Stimulated activated CD4-positive, alpha-beta T cell treated with anti-CD3 and anti-CD28 coated beads, Interleukin-12 subunit alpha, Interleukin-12 subunit beta, amount 100 ng/mL, for 4 hours (primary cell): ENCODE measurements at regions not wholly inside any gene's neighbourhood (a gene's known extent, or its start where the extent isn't known, plus 50 kb on each side); places are given as distances from the start of the nearest gene placed in this dataset.
"Not testable (repeated sequence)": the region's sequence is repeated elsewhere in the genome, so short reads cannot be mapped to it uniquely, and the experiment has no call there.

Experiments used
- DNase-seq: peaks from one replicate; pipeline ENCODE4 v3.0.0-alpha.2; 2020

DNA sequence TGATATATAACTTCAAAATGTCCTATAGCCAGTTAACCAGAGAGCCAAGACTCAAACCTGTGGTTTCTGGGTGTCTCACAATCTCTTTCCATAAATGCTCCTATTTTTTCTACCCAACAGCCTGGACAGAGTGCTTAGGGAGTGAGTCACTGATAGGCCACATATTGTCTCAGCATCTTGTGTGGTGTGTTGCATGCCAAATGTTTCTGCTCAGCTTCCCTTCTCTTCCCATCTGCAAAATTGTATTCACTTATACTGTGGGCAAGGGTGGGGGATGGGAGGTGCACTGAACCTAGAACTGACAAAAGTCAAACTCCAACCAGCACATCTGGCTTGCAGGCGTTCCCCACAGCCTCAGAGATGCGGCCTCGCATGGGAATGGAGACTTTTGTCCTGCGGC is 123.3 kb downstream of the KCNA5 start:
- DNase-seq, result no peak

DNA sequence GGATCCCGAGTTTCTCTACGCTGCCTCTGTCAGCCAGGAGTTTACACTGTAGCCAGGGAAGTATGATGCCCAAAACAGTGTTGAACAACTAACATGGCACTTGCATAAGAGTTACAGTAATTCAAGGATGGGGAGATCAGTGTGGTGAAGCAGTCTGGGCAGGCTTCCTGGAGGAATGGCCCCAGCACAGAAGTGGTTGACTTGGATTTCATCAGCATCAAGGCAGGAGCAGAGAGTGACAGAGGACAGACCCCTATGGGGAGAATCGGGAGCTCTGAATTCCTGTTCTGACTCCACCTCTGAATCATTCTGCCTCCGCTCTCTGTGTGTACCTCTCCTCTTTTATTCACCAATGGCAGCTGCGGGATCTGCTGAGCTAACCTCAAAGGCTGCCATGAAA is 124.5 kb downstream of the KCNA5 start:
- no peak for DNase-seq

DNA sequence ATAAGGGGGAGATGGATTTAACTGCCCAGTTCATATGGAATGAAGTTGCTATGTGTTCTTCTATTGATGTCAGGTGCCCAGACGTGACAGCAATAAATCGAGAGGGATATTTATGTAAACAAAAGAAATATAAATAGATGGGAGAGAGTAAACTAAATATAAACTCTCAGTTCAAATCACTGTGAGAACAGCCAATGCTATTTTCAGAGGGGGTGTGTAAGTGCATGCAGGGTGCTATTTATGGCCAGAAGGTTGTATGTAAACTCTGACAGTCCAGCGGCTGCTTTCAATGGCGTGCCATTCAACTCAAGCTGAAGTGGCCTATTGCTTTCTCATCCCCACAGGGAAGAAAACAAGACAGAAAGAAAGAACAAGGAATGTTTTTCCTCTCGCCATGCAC is 127.2 kb downstream of the KCNA5 start:
- DNase-seq, result no peak

DNA sequence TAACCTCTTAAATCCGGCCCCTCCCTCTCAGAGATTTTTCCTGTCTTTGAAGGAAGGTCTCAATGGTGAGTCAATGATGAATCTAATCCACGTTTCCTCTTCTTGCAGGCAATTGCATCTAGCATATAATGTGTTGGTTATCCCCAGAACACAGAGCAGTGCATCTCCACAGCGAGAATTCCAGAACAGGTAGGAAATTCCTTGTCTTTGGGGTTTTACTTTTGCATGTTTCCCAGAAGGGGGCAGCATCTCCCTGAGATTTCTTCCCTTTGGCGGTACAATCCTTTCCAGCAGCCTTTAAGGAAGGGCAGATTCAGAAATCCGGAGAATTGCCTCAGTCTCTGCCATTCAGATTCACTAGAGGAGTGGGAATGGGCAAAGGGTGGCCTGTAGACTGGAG is 128.0 kb downstream of the KCNA5 start:
- no peak for DNase-seq

DNA sequence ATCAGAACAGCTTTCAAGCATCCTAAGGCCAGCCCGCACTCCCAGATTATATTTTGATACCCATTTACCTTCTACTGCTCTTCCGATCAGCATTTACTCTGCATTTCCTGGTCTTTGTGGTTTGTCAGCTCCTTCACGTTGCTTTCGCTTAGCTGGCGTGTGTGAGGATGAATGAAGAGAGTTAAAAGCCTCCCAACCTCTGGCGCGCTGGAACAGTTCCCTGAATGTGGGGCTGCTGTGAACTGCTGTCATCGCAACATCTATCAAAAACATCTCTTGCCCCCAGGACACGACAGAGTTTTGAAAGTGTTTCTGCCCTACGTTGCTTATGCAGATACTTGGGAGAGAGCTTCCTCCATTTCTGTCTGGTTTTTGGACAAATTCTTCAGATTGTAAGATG is 129.2 kb downstream of the KCNA5 start:
- DNase-seq, result no peak

DNA sequence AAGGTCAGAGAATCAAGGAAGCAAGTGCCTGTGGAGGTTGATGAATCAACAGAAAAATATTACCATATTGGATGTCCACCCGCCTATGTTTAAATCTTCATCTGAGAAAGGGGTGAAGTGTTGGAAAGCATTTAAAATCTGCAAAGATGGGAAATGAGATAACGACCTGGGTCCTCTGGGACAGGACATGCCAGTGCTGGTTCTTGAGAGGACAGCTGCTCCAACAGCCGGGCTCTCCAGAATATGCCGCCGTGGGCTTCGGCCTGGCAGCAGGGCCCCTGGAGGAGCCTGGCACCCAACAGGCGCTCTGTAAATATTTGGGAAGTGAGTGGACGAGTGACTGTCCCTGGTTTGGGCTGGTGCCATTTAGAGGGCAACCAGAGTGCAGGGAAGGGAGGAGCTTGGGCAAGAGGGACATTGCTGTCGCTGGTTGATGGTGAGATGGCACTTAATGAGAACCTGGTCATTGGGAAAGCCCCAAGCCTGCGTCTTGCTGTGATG is 129.9 kb downstream of the KCNA5 start:
- DNase-seq, result no peak

DNA sequence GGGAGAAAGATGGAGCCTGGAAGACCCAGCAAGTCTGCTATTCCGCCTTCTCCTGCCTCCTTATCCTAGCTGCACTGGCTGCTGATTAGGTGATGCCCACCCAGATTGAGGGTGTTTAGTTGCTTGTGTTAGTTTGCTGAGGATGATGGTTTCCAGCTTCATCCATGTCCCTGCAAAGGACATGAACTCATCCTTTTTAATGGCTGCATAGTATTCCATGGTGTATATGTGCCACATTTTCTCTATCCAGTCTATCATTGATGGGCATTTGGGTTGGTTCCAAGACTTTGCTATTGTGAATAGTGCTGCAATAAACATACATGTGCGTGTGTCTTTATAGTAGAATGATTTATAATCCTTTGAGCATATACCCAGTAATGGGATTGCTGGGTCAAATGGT is 131.7 kb downstream of the KCNA5 start:
- not testable (repeated sequence) for DNase-seq

DNA sequence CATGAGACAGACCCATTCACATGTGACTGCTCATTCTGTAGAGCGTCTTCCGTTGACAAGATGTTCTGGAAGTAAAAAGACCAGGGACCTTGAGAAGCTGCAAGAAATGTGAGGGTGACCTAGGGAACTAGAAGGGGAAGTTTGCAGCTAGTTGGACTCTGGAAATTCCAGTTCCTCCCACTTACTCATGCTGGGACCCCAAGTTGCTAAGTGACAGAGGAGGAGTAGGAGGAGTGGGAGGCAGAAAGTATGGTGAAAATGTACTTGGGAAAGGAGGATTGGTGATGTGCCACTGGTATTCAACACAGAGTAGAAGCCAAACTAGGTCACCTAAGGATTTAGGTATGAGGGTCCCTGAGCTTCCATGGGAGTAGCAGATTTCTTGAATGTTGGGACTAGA is 132.4 kb downstream of the KCNA5 start:
- DNase-seq, result no peak

DNA sequence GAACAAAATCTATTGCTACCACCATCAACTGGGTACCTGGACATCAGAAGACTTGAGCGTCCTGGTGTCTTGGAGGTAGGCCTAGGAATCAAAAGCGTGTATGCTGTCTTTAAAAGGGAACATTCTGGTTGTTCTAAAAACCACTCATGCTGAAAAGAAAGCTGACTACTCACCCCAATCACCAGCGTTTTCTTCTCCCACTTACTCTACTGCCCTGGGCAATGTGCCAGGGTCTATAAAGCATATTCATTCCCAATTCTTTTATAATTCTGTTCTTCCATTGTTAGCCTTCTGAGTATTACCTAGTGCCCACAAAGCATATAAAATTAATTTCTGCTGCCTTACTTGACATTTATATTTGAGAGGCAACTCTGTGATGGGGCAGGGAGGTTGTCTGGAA is 133.4 kb downstream of the KCNA5 start:
- DNase-seq, result no peak

DNA sequence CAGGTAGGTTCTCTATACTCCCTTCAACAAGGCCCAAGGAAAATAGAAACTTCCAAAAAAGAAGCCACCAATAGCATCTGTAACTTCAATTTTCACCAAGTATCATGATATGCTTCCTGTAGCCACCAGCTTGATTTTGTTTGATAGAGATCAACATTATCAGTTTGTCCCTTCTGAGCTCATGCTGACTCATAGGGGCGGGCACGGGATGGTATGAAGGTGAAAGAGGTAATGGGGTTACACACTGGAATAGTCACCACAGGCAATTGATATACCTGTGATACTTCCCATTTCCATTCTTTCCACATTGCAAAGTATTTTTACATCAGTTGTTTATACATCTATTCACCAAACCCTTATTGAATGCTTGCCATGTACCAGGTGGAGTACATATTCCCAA is 134.1 kb downstream of the KCNA5 start:
- no peak for DNase-seq

DNA sequence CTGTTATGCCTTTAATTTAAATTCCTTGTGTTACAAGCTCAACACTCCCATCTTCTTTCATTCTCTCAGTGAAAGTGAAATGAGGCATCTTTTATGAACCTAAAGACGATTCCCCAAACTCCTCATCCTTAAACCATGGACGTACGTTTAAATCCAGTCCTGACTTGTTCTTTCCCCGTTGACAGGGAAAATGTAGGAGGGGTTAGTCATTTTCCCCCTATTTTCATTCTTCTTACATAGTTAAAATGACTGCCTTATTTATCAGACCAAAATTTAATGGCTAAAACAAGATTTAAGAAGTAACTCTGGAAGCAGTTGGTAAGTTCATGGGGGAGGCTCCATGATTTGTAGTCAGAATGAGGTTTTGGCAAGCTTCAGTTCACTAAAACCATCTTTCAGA is 134.9 kb downstream of the KCNA5 start:
- DNase-seq, result no peak

DNA sequence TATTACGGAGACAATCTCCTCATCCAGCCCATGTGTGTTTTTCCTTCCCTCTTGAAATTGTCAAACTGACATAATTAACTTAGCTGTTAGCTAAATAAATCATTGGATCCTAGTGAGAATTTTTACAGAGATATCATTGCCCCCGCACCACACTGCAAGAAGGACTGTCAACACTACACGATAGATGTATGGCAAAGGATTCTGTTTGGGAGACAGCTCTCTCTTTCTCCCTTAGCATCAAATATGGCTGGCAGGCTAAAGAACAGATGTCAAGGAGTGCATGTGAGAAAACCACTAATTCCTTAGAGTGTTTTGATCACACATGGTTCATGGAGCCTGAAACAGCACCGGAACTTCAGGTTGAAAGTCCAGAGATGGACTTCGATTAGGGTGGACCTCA is 136.8 kb downstream of the KCNA5 start:
- DNase-seq, result no peak

DNA sequence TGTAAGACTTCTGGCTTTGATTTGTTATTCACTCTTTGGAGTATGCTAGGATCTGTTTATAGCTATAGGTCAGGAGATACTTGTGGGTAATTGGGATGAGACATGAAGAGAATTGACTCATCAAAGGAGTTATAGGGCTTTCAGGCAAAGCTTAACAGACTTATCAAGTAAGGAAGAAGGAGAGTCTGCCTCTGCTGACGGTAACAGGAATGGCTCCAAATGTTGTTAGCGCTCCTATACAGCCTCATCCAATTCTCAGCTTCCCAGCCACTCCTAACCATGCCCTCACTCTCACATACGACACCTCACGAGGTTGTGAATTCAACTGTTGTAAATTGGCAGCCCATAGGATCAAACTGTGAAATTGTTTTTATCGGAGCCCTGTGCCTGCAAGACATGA is 140.5 kb downstream of the KCNA5 start:
- no peak for DNase-seq

DNA sequence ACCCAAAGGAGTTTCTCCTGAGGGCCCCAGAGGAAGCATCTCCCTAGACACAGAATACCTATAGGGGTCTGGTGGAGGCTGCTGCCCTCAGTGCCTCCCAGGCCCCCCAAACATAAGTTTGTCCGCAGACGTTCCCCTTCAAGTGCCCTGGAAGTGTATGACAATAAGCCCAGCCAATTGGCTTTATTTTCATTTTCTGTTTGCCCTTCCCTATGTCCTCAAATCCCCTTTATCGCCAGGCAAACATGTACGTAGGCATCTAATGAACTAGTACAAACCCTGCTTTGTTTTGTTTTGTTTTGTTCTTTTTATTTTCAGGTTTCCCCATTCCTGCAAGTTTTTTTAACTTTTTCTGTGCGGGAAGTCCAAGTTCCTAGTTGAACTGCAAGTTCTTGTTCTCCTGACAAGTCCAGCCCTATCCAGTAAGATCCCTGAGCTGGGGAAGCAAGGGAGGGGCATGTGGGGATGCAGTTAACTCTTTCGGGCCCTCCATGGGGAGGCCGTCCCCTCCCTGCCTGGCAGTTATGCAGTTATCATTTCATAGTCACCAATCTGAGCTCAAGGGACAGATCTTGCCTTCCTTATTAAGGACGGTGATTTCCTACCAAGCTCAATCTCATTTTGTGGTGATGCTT is 141.9 kb downstream of the KCNA5 start:
- DNase-seq, result no peak

DNA sequence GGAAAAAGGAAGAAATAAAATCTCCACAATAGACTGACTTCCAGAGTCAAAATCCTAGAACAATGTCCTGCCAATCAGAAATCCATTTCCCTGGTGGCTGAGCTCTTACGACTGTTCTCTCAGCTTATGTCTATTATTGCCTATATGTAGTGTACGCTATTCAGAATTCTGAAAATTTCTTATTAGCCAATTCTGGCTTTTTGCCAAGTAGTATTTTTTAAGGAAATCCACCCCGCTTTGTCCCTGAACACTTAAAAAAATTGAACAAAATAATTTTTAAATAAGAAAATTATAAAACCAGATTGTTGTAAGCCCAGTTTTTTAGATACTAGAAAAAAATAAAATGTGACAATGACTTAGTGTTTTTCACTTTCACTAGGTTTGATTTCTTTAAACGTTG is 143.0 kb downstream of the KCNA5 start:
- DNase-seq, result no peak

DNA sequence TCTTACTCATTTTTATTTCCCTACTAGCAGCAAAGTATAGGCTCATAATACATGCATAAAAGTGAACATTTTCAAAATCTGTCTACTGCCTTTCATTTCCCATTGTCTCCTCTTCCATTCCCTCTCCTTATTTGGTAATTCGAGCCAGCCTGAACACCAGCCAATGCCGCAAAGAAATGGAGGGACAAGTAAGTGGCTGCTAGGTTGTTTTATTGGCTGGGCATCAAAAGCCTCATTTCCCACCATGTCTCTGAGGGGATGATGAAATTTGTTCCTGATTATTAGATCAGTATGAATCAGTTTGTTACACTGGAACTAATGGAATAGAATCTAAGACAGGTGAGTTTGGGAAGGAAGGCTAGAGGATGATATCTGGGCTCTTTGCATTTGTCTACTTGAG is 143.5 kb downstream of the KCNA5 start:
- no peak for DNase-seq

DNA sequence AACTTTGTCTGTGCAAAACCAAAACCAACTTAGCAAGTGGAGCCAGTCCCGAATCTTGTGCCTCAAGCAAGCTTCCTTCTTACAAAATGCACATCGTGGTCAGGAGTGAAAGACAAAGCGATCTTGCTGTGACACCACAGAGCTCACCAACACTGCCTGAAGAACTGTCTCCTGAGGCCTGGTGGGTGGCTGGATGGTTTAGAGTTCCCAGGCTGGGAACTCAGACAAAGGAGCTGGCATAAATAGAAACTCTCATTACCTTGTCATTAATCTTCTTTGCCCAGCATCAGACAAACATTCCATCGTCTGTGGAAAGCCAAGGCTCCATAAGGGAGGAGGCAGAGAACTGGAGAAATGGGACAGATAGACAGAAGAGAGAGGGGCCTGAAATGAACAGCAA is 144.8 kb downstream of the KCNA5 start:
- DNase-seq, result no peak

DNA sequence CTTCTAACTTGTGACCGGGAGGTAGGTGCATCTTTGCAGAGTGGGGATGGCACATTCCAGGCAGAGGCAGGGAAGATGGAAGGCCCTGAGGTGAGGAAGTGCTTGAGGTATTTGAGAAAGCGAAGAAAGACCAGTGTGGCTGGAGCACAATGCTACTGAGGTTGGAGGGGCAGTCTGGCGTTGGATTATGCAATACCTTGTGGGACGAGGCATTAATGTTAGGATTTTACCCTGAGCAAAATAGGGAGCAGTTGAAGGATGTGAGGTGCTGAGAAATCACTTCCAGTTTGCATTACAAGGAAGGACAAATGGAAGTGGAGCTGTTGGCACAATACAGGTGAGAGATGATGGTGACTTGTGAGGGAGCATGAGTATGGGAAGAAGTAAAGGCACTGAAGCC is 145.5 kb downstream of the KCNA5 start:
- no peak for DNase-seq

DNA sequence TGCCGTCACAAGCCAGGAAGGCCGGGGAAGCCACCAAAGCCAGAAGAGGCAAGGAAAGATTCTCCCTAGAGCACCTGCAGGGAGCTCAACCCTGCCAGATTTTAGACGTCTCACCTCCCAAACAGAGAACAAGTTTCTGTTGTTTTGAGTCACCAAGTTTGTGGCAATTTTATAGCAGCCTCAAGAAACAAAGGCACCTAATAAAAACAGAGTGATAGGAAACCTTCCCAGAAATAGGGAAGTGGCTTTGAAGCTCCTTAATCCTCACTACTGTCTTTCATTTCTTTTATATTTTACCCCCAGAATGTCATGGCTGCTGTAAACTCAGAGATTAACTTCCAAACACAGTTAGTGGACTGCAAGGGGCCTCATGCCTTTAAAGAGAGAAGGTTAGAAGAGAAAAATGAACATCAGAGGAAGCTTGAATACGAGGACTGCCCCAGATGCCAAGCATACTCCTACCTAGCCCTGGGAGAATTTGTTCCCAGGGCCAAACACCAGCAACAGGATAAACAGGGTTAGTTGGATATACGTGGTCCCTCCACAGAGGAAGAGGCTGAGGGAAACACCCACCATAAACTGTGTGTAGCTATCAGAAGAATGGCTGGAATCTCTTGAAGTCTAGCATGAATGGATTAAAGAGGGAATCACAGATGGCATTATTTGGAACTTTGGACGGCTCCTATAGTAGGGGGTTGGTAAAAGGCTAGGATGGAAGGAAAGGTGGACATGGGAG is 148.3 kb downstream of the KCNA5 start:
- DNase-seq, result no peak

DNA sequence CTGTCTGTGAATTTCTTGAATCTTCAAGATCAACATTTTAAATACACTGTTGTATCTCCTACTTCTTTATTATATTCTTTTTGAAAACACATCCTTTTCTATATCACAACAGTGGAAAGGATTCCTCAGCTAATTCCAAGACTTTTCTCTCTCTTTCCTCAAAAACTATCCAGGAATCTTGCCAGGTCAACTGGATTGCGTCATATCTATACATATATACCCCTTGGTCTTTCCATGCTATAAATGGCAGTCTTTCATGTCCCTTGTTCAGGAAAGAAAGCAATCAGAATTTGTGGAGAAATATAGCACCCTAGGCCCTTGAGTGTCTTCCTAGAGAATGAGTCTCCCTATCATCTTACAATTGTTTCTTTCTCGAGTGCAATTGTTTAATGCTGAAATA is 149.0 kb downstream of the KCNA5 start:
- no peak for DNase-seq

DNA sequence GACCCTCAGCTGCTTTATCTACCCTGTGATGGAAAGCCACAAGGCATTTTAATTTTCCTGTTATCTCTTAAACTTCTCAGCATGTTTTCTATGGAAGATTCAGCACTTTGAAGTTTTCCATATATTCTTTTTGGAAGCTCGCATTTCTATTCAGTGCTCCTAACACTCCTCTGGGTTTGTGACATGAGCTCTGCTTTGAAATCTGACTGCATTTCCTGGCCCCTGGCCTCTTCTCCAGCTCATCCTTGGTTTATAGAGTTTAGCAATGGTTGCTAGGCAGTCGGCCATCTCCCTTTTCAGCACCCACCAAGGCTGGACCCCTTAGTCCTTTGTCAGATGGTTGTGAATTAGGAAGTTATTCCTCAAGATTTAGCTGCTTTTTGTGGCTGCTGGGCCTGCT is 150.6 kb downstream of the KCNA5 start:
- DNase-seq, result no peak

DNA sequence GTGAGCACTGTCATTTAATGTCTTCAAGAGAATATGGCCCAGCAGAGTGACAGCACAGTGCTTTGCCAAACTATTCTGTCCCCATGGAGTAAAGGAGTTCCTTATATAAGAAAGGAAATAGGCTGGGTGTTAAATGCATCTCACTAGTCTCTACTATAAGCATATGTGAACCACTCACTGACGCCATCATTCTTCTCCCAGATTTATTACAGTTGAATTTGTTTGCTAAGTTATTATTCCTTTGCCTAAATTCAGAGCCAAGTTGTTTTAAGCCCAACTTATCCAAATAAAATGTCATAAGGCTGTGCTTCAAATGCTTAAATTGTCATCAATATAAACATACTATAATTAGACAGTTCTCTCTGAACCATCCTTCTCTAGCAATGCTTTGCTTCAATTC is 151.6 kb downstream of the KCNA5 start:
- DNase-seq, result no peak

DNA sequence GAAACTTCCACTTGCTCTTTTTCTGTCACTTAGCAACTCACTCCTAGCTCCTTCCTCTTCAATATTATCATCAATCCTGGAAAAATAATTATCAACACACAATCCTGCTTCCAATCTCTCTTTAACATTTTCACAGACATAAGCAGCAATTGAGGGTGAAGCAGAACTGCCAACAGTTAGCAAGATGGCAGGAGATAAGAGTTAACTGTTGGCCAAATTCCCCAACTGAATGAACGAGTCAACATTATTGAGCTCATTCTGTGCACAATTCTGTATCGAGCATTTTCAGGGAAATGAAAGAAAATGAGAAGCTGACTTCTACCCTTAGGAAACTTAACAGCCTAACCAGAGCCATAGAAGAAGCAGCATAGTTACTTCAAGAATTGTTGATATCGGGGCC is 152.0 kb downstream of the KCNA5 start:
- no peak for DNase-seq

DNA sequence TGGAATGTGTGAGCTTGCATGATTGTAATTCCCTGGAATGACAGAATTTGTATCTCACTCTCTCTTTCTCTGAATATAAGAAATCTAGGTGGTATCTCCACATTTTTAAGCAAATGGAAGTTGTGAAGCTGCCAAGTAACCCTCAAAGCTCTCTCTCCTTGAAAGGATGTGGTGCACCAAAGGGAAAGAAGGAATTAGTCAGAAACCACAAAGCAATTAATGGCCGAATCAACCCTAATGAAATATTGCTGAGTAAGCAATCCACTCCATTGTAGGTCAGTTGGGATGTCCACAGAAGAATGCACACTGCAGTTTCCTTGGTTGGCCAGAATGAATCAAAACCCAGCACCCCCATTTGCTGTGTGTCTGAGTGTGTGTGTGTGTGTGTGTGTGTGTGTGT is 153.5 kb downstream of the KCNA5 start:
- no peak for DNase-seq

DNA sequence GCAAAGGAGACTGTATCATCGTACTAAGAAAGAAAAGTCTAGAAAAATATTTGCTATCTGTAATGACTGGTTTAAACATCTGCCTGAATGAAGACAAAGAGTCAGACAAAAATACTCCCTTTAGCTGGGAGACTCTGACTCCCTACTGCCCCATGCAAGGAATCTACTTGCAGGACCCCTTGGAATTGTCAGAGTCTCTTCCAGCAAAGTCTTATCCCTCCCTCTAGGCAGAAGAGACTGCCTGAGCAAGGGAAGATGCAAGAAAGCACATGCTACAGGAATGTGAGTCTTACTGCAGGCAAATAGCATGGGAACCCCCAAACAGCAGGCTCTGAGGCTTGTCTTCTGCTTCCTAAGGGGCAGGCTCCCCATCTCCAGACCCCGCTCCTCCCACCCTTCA is 154.0 kb downstream of the KCNA5 start:
- DNase-seq, result no peak
